ENCODE measurements at regions not wholly inside any gene's neighbourhood (a gene's known extent, or its start where the extent isn't known, plus 50 kb on each side); places are given as distances from the start of the nearest gene placed in this dataset.

GRCh38 chr14:56742391-56742878, 67.8 kb downstream of the OTX2 start:
- dilution Hi-C loops (cut with MboI; ENCODE audit: extremely low pct_ligation_motif_present, low sequenced_read_pairs): no loop called here
- CTCF ChIA-PET: no interaction called here

More at GRCh38 chr14:56742391-56742878, 67.8 kb downstream of the OTX2 start:
- no peaks in the 10 kb centered on the region for H3K36me3 ChIP-seq (ENCODE audit: control insufficient read depth in 2 of 2, extremely low read depth in 1 of 2, insufficient read depth in 2 of 2, low read length in 2 of 2)
- H3K4me2 ChIP-seq (ENCODE audit: insufficient read depth, low read length): no peak overlapping the region
- H3K27me3 ChIP-seq (ENCODE audit: control insufficient read depth in 2 of 2, insufficient read depth in 2 of 2, low read length in 2 of 2): no peaks in the 10 kb centered on the region
- no peaks in the 10 kb centered on the region for H3K4me1 ChIP-seq (ENCODE audit: control insufficient read depth, extremely low read depth, insufficient read depth, low read length)
- H3K79me2 ChIP-seq (ENCODE audit: control insufficient read depth, insufficient read depth, low read length): no peaks in the 10 kb centered on the region
- POLR2A ChIA-PET: no interaction called here
- DNase-seq (ENCODE audit: low read depth, low spot score) (no peak), FAIRE-seq (no peak)
- no peaks in the 10 kb centered on the region for H4K20me1 ChIP-seq (replicated peaks; ENCODE audit: control insufficient read depth, extremely low read depth, insufficient read depth, low read length)
- no peak for TF ChIP-seq MAX (IDR thresholded peaks at IDR 0.05; ENCODE audit: insufficient read depth, insufficient read length)
- TF ChIP-seq JUN (IDR thresholded peaks at IDR 0.05; ENCODE audit: borderline replicate concordance, insufficient read depth, insufficient read length, low read depth): no peak
- TF ChIP-seq EZH2 (IDR thresholded peaks at IDR 0.05; ENCODE audit: borderline replicate concordance, low read depth, low read length, severe bottlenecking): no peak
- TF ChIP-seq FOS (IDR thresholded peaks at IDR 0.05; ENCODE audit: borderline replicate concordance, insufficient read depth, low read length): no peak
- TF ChIP-seq GATA2 (IDR thresholded peaks at IDR 0.05; ENCODE audit: insufficient read depth, insufficient read length, low read depth, low read length): no peak
- TF ChIP-seq CTCF (IDR thresholded peaks at IDR 0.05; ENCODE audit: extremely low read depth in 1 of 2, insufficient read depth in 1 of 2, low read depth in 1 of 2, low read length in 2 of 2): no peak
- H3K4me3 ChIP-seq (replicated peaks in 1 of 3; ENCODE audit: insufficient read depth in 1 of 3, low read depth in 1 of 3, low read length in 3 of 3): no peak overlapping the region
- H2AFZ ChIP-seq (ENCODE audit: low read depth, low read length): no peak overlapping the region
- intact Hi-C loops (cut with micrococcal nuclease): no loop called here
- H3K9me1 ChIP-seq (replicated peaks; ENCODE audit: control insufficient read depth, extremely low read depth, insufficient read depth, low read length): no peaks in the 10 kb centered on the region
- no peaks in the 10 kb centered on the region for H3K9me3 ChIP-seq (replicated peaks; ENCODE audit: control insufficient read depth, insufficient read depth, low read length)
- no TSS peak for BruUV-seq (replicated peaks)
- H3K9ac ChIP-seq (replicated peaks; ENCODE audit: extremely low read depth, insufficient read depth, low read length): no peak overlapping the region
- H3K27ac ChIP-seq (ENCODE audit: insufficient read depth, low read depth, low read length): no peak overlapping the region
